ENCODE measurements at regions not wholly inside any gene's neighbourhood (a gene's known extent, or its start where the extent isn't known, plus 50 kb on each side); places are given as distances from the start of the nearest gene placed in this dataset.

GRCh38 chr14:101365329-101366158 is 195.8 kb upstream of the DIO3 start:
- Histone ChIP-seq H3K36me3 (ENCODE audit: control insufficient read depth, insufficient read depth, low read length) (no peaks in the 10 kb centered on the region), H3K27ac (ENCODE audit: low read length) (no peak overlapping the region), H3K4me3 (ENCODE audit: low read length) (no peak overlapping the region), H3K27me3 (ENCODE audit: control insufficient read depth, insufficient read depth, low read length) (no peaks in the 10 kb centered on the region), H3K4me1 (ENCODE audit: control insufficient read depth, insufficient read depth, low read length) (no peaks in the 10 kb centered on the region), H3K9me3 (ENCODE audit: control insufficient read depth, insufficient read depth, low read length) (no peaks in the 10 kb centered on the region)
- Mint-ChIP-seq H3K27ac (no peak overlapping the region), H3K9me3 (no peaks in the 10 kb centered on the region), H3K4me3 (no peak overlapping the region), H3K27me3 (ENCODE audit: low read depth in 2 of 2) (peaks cover 2 to 8% of the 10 kb centered on the region in 2 donors), H3K4me1 (no peaks in the 10 kb centered on the region), H3K36me3 (no peaks in the 10 kb centered on the region)
- DNase-seq = no peak
- WGBS (ENCODE audit: insufficient coverage) = 87% methylated on average over 20 of the region's 20 CpGs
- no peak for ATAC-seq
- TF ChIP-seq CTCF (IDR thresholded peaks at IDR 0.05) = no peak
- intact Hi-C loops (cut with micrococcal nuclease) = no loop called here

GRCh38 chr14:101367421-101368261 is 193.7 kb upstream of the DIO3 start:
- Histone ChIP-seq H3K9me3 (ENCODE audit: control insufficient read depth, insufficient read depth, low read length) (no peaks in the 10 kb centered on the region), H3K27me3 (ENCODE audit: control insufficient read depth, insufficient read depth, low read length) (no peaks in the 10 kb centered on the region), H3K27ac (ENCODE audit: low read length) (no peak overlapping the region), H3K4me1 (ENCODE audit: control insufficient read depth, insufficient read depth, low read length) (no peaks in the 10 kb centered on the region), H3K4me3 (ENCODE audit: low read length) (no peak overlapping the region), H3K36me3 (ENCODE audit: control insufficient read depth, insufficient read depth, low read length) (no peaks in the 10 kb centered on the region)
- no peak overlapping the region for H3K27ac Mint-ChIP-seq
- no peaks in the 10 kb centered on the region for H3K36me3 Mint-ChIP-seq
- intact Hi-C loops (cut with micrococcal nuclease) = no loop called here
- H3K9me3 Mint-ChIP-seq = no peaks in the 10 kb centered on the region
- H3K27me3 Mint-ChIP-seq (ENCODE audit: low read depth in 2 of 2) = peaks cover 6 to 10% of the 10 kb centered on the region in 2 donors
- WGBS (ENCODE audit: insufficient coverage) = 85% methylated on average over 22 of the region's 23 CpGs
- no peaks in the 10 kb centered on the region for H3K4me1 Mint-ChIP-seq
- ATAC-seq (peak in 1 of 3 donors; percentile 12), DNase-seq (no peak)
- TF ChIP-seq CTCF (IDR thresholded peaks at IDR 0.05) = no peak
- H3K4me3 Mint-ChIP-seq = no peak overlapping the region

- ATAC-seq = no peak
- intact Hi-C loops (cut with micrococcal nuclease) = no loop called here
- no peaks in the 10 kb centered on the region for H3K9me3 Mint-ChIP-seq
- Histone ChIP-seq H3K36me3 (ENCODE audit: control insufficient read depth, insufficient read depth, low read length) (no peaks in the 10 kb centered on the region), H3K4me1 (ENCODE audit: control insufficient read depth, insufficient read depth, low read length) (no peaks in the 10 kb centered on the region), H3K27ac (ENCODE audit: low read length) (no peak overlapping the region), H3K9me3 (ENCODE audit: control insufficient read depth, insufficient read depth, low read length) (no peaks in the 10 kb centered on the region), H3K27me3 (ENCODE audit: control insufficient read depth, insufficient read depth, low read length) (no peaks in the 10 kb centered on the region), H3K4me3 (ENCODE audit: low read length) (no peak overlapping the region)
- DNase-seq = no peak
- TF ChIP-seq CTCF (IDR thresholded peaks at IDR 0.05) = no peak
- H3K36me3 Mint-ChIP-seq = no peaks in the 10 kb centered on the region
- no peak overlapping the region for H3K4me3 Mint-ChIP-seq
- H3K4me1 Mint-ChIP-seq = no peaks in the 10 kb centered on the region
- H3K27ac Mint-ChIP-seq = no peak overlapping the region
- peaks cover 4 to 12% of the 10 kb centered on the region in 2 donors for H3K27me3 Mint-ChIP-seq (ENCODE audit: low read depth in 2 of 2)
- 84% methylated on average over 6 of the region's 6 CpGs for WGBS (ENCODE audit: insufficient coverage)
Observed at GRCh38 chr14:101368629-101369028, 192.7 kb upstream of the DIO3 start.
